ENCODE measurements at regions not wholly inside any gene's neighbourhood (a gene's known extent, or its start where the extent isn't known, plus 50 kb on each side); places are given as distances from the start of the nearest gene placed in this dataset.

DNA sequence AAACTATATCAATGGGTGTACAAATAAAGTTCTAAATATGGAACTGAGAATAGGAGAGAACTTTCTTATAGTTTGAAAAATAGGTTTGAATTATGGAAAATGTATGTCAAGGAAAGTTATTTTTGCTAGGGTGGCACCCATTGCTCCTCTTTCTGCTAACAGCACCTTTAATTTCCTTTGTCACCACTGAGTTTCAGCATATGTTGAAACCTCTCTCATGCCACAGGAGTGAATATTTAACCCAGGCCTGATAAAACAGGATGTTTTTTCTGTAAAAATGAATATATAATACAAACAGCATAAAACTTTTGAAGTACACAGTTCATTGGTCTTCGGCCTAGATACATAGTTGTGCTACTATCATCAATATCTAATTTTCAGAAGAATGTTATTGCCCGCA, 385.5 kb upstream of the ANO5 start:
- no peak for ATAC-seq
- DNase-seq, result no peak
- intact Hi-C loops (cut with micrococcal nuclease), result no loop called here

DNA sequence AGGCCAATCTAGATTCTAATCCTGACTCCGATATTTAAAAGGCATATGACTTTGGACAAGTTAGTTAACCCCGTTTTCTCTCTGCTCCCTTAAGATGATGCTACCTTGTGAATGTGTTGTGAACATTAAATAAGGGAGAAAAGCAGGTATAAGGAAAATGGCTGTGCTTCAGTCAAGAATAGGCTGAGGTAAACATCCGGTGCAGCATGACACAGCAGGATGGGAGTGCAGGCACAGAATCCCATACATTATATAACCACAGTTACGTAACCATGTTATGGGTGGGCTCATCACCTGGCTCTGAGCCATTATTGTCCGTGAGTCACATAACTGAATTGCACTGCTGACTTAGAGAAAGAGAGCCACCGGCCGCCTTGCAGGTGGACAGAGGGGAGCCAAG, 382.2 kb upstream of the ANO5 start:
- no peak for ATAC-seq
- no peak for DNase-seq
- intact Hi-C loops (cut with micrococcal nuclease), result no loop called here

DNA sequence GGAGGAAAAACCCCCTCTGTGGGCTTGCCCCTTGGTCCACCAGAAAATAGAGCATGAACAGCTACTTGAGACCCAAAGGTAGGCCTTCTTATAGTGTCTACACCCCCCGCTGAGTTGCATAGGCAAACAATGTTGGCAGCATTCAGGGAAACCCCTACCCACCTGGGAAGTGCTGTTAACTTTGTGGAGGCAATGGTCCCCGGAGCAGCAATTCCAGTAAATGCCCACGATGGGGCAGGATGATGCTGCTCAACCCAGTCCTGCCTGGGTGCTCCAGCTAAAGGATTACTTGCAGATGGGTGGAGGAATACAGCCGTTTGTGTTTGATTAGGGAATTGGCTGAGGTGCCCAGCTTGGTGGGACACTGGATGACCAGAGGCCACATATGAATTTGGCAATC, 381.3 kb upstream of the ANO5 start:
- ATAC-seq, result no peak
- intact Hi-C loops (cut with micrococcal nuclease), result no loop called here
- no peak for DNase-seq

DNA sequence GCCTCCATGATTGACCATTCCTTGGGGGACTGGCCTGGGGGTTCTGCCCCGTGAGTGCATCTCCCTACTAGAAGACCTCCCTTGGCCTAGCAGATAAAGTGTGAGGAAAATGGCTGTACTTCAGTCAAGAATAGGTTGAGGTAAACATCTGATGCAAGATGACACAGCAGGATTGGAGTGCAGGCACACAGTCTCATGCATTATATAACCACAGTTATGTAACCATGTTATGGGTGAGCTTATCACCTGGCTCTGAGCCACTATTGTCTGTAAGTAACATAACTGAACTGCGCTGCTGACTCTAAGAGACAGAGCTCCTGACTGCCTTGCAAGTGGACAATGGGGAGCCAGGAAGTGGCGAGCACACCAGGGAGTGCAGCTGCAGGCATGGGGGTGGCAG, 378.7 kb upstream of the ANO5 start:
- intact Hi-C loops (cut with micrococcal nuclease), result no loop called here
- ATAC-seq, result peak; percentile 35
- DNase-seq, result no peak

DNA sequence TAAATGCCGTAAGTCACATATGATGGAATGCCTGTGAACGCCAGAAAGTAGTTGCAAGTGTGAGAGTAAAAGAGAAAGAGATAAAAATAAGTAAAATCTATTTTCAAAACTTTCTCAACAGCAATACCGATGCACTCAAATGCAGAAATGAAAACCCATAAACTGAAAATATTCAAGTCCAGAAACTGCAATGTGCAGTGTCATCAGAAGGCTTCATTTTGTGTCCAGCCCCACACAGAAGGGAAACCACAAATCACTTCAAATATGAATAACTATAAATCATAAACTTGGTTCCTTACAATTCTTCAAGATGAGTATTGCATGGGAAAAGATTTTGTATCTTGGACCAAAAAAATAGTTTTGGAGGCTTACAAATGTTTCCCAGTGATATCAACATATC, 375.2 kb upstream of the ANO5 start:
- intact Hi-C loops (cut with micrococcal nuclease), result no loop called here
- DNase-seq, result no peak
- ATAC-seq, result no peak

DNA sequence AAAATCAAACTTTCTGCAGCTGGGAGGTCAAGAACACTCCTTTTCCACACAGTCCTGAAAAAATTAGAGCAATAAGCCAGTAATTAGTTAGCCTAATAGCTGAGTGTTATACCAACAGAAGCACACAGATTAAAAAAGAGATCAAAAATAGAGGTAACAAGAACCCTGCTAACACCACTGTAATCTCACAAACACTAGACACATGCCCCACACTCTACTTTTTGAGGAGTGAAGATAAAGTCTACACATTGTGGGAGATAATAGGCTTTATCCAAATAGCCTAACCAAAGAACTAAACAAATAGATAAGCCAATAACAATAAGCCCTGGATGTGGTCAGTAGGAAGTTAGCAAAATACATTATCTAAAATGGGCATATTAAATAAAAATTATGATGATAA, 372.7 kb upstream of the ANO5 start:
- intact Hi-C loops (cut with micrococcal nuclease), result no loop called here
- ATAC-seq (no peak), DNase-seq (no peak)

DNA sequence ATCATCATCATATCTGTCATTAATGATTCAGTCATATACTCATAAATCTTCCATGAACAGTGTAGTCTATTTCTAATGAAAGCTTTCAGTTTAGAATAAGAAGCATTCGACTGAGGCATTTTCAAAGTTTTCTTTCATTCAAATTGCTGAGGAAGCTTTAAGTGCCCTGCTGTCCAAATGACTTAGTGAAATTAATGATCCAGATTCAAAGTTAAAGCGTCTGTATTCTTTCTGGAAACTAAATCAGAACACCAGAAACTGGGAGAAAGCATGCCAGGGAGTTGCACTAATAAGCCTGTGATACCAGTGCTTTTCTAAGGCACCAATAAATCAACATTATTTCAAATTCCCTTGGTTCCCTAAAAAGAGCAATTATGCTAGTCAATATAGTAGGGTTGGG, 367.8 kb upstream of the ANO5 start:
- DNase-seq (no peak), ATAC-seq (no peak)
- intact Hi-C loops (cut with micrococcal nuclease), result no loop called here

DNA sequence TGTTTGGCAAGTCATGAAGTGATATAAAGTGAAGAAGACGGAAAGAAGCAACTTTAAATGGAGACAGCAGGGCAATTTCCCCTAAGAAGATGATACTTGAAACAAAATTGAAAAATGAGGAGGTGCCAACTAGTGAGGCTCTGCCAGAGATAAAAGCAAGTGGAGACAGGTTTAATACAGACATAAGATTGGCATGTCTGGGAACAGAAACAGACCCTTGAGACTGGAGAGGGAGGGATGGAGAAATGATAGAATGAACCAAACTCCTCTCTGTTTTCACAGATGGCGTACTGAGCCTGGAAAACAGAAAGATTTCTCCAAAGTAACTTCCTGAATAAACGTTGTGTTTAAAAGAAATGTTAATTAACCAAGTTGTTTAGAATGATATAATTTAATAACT, 354.5 kb upstream of the ANO5 start:
- ATAC-seq (no peak), DNase-seq (no peak)
- intact Hi-C loops (cut with micrococcal nuclease), result no loop called here

DNA sequence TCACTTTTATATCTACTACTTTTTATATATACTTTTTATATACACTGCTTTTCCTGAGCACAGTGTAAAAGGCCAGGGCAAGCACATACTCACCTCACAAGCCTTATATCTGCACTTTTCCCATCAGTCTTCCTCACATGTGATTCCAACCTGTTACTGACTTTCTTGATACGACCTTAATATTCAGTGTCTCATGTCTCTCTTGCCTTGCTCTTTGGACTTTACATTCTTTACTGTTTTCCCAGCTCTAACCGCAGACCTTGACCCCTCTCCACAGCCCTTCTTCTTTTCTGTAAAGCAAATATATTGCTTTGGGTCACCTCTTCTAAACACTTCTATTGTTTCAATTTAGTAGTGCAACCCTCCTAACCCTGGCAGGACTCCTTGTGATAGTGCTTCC, 353.1 kb upstream of the ANO5 start:
- intact Hi-C loops (cut with micrococcal nuclease), result no loop called here
- no peak for ATAC-seq
- no peak for DNase-seq

DNA sequence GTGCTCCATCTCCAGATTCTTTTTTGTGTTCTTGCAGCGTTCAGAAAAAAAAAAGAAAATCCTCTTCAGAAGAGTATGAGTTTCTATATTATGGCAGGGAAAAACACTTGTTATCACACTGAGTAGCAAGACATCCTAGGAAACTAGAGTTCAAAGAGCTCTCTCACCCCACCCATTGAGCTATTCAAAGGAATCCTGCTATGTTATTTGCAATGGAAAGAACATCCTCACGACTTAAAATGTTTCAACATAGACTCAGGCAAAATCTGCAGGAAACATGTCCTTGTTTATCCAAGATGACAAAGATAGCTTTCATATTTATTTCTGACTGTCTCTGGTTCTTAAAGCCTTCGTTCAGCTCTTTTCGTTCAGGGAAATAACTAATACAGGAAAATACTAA, 331.6 kb upstream of the ANO5 start:
- ATAC-seq (no peak), DNase-seq (no peak)
- intact Hi-C loops (cut with micrococcal nuclease), result no loop called here

DNA sequence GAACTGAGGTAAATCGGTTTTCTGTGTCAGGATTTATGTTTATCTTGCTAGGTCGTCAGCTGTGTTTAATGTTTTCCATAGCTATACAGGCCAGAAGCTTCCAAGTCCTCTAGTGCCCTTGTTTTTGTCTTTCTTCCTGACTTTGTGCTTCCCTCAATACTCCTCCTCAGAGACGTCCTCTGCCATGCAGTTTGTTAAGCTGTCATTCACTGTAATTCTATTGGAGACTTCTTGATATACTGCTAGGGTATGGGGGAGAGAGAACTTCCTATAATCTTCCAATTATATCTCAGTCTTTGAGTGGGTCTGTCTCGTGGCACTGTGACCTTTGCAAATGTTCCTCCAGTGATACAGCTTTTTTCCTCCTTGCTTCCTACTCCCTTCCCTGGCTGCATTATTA, 327.3 kb upstream of the ANO5 start:
- no peak for DNase-seq
- intact Hi-C loops (cut with micrococcal nuclease), result no loop called here
- ATAC-seq, result no peak

DNA sequence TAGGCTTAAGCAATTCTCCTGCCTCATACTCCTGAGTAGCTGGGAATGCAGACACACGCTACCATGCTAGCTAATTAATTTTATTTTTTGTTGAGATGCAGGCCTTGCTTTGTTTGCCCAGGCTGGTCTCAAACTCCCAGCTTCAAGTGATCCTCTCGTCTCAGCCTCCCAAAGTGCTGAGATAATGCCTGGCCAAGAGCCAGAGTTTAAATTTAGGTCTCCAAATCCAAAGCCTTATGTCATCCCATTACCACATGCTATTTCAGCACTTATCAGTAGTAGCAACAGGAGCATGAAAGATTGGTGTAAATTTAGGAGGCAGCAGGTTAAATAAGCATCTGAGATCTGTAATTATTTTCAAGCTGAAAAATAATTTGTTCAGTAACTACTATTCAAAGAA, 326.1 kb upstream of the ANO5 start:
- ATAC-seq (no peak), DNase-seq (no peak)
- intact Hi-C loops (cut with micrococcal nuclease), result no loop called here

DNA sequence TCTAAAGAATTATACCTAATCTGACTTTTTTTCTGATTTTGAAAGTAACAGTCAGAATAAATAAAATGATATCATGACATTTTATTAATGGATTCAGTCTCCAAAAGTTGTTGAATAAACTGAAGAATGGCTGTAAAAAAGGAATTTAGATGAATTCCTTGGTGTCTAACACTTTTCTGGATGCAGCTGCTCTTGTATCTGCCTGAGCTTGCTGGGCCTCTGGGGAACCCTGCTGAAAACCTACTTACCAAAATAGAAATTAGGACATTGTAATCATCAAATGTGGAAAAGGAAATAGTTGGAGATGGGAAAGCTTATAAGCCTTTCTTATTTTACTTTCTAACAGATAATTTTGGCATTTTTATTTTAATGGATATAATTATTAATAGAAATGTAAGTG, 315.7 kb upstream of the ANO5 start:
- DNase-seq, result no peak
- no peak for ATAC-seq
- intact Hi-C loops (cut with micrococcal nuclease), result no loop called here

DNA sequence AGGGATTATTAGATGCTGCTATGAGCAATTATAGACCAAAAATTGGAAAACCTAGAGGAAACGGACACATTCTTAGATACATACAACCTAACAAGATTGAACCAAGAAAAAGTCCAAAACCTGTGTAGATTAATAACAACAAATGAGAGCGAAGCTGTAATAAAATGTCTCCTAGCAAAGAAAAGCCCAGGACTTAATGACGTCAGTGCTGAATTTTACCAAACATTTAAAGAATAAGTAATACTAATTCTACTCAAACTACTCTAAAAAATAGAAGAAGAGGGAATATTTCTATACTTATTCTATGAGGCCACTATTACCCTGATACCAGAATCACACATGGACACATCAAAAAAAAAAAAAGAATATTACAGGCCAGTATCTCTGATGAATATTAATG, 309.5 kb upstream of the ANO5 start:
- DNase-seq (no peak), ATAC-seq (no peak)
- intact Hi-C loops (cut with micrococcal nuclease), result no loop called here

DNA sequence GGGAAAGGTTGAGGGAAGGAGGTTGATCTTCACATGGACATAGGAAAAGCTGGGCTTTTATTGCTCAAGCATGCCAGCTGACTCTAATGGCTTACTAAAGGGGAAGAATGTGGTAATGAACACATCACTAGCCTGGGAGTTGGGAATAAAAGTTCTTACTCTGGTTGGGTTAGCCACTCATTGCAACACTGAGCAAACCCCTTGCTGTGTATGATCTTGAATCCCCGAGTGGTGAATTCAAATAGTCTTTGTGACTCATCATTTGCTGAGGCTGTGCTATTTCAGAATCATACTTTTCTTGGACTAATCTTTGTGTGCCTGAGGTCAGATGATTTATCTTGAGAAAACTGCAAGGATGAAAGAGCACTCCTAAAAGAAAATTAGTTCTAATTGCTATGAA, 304.1 kb upstream of the ANO5 start:
- DNase-seq (no peak), ATAC-seq (peak; percentile 48)
- intact Hi-C loops (cut with micrococcal nuclease), result no loop called here

DNA sequence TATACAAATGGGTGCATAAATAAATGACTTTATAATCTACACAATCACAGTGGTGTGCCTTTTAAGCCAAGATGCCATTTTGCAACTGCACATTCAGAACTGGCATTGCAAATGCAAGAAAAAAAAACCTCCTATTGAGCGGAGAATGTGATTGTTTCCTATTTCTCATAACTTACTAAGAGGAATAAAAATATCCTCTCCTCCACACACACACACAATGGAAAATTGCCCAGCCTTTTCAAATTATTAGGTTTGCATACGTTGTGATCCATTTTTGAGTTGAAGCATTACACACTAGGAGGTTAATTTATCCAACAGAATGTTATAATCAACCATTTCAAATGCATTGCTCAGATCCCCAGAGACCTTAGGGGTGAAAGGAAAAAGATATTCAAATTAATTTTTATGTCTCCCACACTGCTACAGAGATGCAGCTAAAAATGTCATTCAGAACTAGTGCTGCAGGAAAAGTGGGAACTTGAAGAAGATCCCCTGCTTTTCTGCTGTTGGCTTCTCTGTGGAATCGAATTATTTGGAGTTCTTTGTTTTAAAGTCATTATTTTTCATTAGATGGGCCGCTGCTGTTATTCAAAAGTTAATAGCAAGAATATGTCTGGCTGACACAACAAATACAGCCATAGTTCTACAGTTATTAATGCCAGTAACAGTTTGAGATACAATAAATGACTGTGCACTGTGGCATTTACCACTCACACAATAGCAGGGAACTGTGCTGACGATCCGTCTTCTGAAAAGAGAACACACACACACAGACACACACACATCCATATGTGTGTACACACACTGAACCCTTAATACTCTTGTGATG, 299.9 kb upstream of the ANO5 start:
- no peak for ATAC-seq
- intact Hi-C loops (cut with micrococcal nuclease), result no loop called here
- DNase-seq, result no peak

DNA sequence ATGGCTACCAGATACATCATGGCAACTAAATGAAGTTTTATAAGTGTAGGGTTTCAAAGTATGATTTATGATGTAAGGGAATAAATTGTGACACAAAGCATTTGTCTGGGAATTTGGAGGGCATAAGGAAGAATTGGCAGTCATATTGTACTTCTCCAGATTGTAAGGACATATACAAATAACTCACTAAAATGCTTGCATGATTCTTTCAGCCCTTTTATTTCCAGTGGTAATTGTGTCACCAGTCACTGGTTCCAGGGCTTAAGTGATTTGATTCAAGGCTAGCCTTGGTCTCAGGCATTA, 299.4 kb upstream of the ANO5 start:
- ATAC-seq (no peak), DNase-seq (no peak)
- intact Hi-C loops (cut with micrococcal nuclease), result no loop called here

DNA sequence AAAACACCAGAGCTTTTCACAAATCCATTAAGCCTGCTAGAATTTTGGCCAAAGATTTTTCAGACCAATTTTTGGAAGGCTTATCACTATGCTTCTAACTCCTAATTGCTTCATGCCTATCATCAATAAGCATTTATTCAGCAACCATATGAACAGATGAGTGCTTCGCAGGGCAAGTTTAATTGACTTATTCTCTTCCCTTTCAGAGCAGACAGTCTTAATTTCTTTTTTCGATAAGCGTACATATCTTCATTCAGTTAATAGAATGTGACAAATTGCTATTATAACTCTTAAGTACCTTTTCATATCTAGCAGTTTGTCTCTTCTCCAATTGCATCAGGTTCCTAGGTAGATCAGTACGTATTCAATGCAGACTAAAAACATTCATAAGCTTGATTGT, 298.4 kb upstream of the ANO5 start:
- DNase-seq (no peak), ATAC-seq (no peak)
- intact Hi-C loops (cut with micrococcal nuclease), result no loop called here

DNA sequence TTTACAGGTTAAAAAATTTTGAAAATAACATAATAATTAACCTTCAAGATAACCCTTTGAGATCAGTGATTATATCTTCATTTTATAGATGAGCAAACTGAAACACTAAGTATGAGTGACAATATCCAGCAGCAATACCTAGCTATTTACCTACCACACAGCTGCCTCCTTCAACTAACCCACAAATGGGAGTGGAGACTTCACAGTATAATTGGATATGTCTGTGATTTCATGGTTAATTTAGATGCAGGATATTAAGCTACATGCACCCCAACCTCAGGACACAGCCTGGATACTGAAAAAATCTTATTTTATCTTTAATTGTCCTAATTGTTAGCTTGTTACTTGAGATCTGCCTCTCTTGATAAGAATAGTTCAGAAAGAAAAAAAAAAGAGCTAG, 297.2 kb upstream of the ANO5 start:
- ATAC-seq (no peak), DNase-seq (no peak)
- intact Hi-C loops (cut with micrococcal nuclease), result no loop called here

DNA sequence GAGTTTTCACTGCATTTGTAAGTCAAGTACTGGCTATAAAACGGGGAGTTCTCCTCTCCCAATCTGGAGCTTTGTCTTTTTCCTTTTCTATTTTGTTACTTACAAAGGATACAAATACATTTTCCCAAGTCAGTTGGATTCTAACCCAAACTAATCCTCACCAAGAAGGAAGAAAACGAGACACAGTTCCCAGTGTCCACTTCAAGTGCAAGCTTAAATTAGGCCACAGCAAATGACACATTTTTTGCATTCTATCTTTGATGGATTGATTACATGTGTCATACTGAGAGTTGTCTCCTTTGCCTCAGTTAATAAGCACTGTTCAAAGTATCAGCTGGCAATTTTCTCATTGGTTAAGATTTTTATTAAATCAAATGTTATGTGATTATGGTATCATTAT, 296.7 kb upstream of the ANO5 start:
- intact Hi-C loops (cut with micrococcal nuclease), result no loop called here
- ATAC-seq (no peak), DNase-seq (no peak)

DNA sequence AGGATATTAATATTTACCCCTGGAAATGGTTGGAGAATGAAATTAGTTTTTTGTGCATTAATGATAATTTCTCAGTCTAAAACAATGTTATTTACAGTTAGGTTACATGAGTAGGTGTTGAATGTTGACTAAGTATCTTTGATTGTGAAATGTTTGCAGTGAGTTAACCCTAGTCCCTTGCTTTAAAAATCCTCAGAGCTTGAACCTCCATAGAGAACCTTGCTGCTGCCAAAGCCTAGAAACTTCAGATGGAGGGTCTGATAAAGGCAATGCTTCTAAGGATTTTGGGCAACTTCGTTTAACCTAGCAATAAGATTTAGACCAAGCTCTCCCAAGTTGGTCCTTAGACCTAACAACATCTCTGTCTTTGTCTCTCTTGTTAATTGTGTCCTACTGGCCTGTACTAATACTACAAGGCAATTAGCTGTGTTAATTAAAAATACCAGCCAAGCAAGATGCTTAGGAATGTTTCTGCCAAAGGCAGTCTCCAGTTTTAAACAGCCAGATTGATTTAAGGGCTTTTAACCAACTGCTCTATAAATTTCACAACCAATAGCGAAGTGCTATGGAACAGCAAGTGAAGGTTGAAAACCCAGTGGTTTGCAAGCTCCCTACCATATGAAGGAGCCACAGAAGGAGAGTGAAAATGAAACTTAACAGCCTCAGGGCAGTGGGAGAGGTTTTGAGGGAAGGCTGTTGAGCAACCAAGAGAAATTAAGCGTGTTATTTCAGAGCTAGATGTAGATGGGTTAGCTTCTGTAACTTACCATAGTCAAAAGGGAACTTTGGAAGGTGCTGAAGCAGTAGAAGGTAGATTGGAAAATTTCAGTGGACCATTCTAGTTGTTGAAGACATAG, 295.9 kb upstream of the ANO5 start:
- intact Hi-C loops (cut with micrococcal nuclease), result no loop called here
- no peak for ATAC-seq
- DNase-seq, result no peak

Measured in left ventricle myocardium superior (tissue), 1 donor.